B cell (primary cell): ENCODE measurements at regions not wholly inside any gene's neighbourhood (a gene's known extent, or its start where the extent isn't known, plus 50 kb on each side); places are given as distances from the start of the nearest gene placed in this dataset.

ENCODE experiments used
- ATAC-seq: fragments of 200-7000 bp; cut with Tn5 transposase; one replicate; pipeline ENCODE4 v1.10.0; 2021; ENCODE audit warnings: low read depth, mild to moderate bottlenecking, moderate number of reproducible peaks, moderate library complexity
- CTCF ChIA-PET: fragments of 350-600 bp; sonication (Branson Sonifier 250); formaldehyde crosslinking; loops from one replicate; lab custom pipeline; 2021; ENCODE audit warnings: antibody characterized with exemption, inconsistent platforms; lab: Charles Lee
- POLR2A ChIA-PET: fragments of 350-600 bp; sonication (Branson Sonifier 250); formaldehyde crosslinking; loops from one replicate; lab custom pipeline; 2021; ENCODE audit warnings: antibody characterized with exemption; lab: Charles Lee
- DNase-seq: peaks from one replicate; pipeline ENCODE4 v3.0.0; 2013
- H2AFZ ChIP-seq: 2 replicates; pipeline ENCODE4 v1.6.1; 2012; ENCODE audit warnings: mild to moderate bottlenecking, low read depth, low read length; ENCODE audit not compliant: insufficient read depth, poor library complexity, severe bottlenecking
- H3K27ac ChIP-seq, 2 donors: 1 replicate in 1 of 2; 2 replicates in 1 of 2; pipeline ENCODE4 v1.5.1; 2012 to 2013; ENCODE audit warnings: low read length in 2 of 2, mild to moderate bottlenecking in 2 of 2, moderate library complexity in 1 of 2
- H3K27me3 ChIP-seq, 4 experiments: fragments of 200-600 bp in 1 of 4; sonication (generic) in 1 of 4; replicated peaks in 1 of 4; 1 replicate in 2 of 4; 2 replicates in 2 of 4; pipeline versions ENCODE4 v1.6.1 to v1.7.0; 2013 to 2016; ENCODE audit warnings: low read length in 3 of 4, mild to moderate bottlenecking in 2 of 4, mixed read lengths in 1 of 4, moderate library complexity in 1 of 4; ENCODE audit not compliant: insufficient read depth in 4 of 4, control insufficient read depth in 3 of 4; ENCODE audit errors: control extremely low read depth in 1 of 4
- H3K36me3 ChIP-seq, 2 experiments: replicated peaks in 1 of 2; 1 replicate in 1 of 2; 2 replicates in 1 of 2; pipeline versions ENCODE4 v1.6.1 to v1.7.1; 2013; ENCODE audit warnings: low read length in 1 of 2; ENCODE audit not compliant: insufficient read depth in 2 of 2, control insufficient read depth in 1 of 2; ENCODE audit errors: control extremely low read depth in 1 of 2, extremely low read depth in 1 of 2
- H3K4me1 ChIP-seq, 2 donors: fragments of 200-600 bp in 1 of 2; sonication (generic) in 1 of 2; 1 replicate in 1 of 2; 2 replicates in 1 of 2; pipeline versions ENCODE4 v1.5.1 to v1.6.1; 2013 to 2017; ENCODE audit warnings: low read length in 2 of 2; ENCODE audit not compliant: control insufficient read depth in 2 of 2, insufficient read depth in 2 of 2
- H3K4me2 ChIP-seq: replicated peaks from 2 replicates; pipeline ENCODE3; 2012; ENCODE audit warnings: mild to moderate bottlenecking, low read depth, low read length; ENCODE audit not compliant: poor library complexity, severe bottlenecking
- H3K4me3 ChIP-seq, 5 experiments: fragments of 200-600 bp in 1 of 5; sonication (generic) in 1 of 5; 1 replicate in 3 of 5; 2 replicates in 2 of 5; pipeline versions ENCODE4 v1.5.1 to v1.7.0; 2011 to 2016; ENCODE audit warnings: low read length in 4 of 5, mild to moderate bottlenecking in 4 of 5, low read depth in 2 of 5, control low read depth in 1 of 5, moderate library complexity in 1 of 5; ENCODE audit not compliant: insufficient read depth in 1 of 5; ENCODE audit errors: control extremely low read depth in 1 of 5, extremely low read depth in 1 of 5
- H3K79me2 ChIP-seq: fragments of 200-600 bp; sonication (generic); one replicate; pipeline ENCODE4 v1.6.0; 2016; ENCODE audit warnings: low read length; ENCODE audit not compliant: control insufficient read depth, insufficient read depth
- H3K9ac ChIP-seq: fragments of 200-600 bp; sonication (generic); 2 replicates; pipeline ENCODE4 v1.6.1; 2017; ENCODE audit warnings: mild to moderate bottlenecking, low read length, moderate library complexity
- H3K9me3 ChIP-seq, 3 donors: one replicate each; pipeline versions ENCODE4 v1.6.1 to v1.7.1; 2013; ENCODE audit warnings: low read length in 2 of 3; ENCODE audit not compliant: control insufficient read depth in 2 of 3, insufficient read depth in 1 of 3; ENCODE audit errors: control extremely low read depth in 1 of 3
- H4K20me1 ChIP-seq: 2 replicates; pipeline ENCODE4 v1.6.0; 2012; ENCODE audit warnings: mild to moderate bottlenecking, low read length; ENCODE audit not compliant: insufficient read depth, control insufficient read depth, poor library complexity, severe bottlenecking
- H3K27ac Mint-ChIP-seq: one replicate; pipeline ENCODE4 v1.8.0; 2021; ENCODE audit warnings: mixed read lengths
- H3K27me3 Mint-ChIP-seq: one replicate; pipeline ENCODE4 v1.8.0; 2021; ENCODE audit warnings: mixed read lengths
- H3K4me1 Mint-ChIP-seq: one replicate; pipeline ENCODE4 v1.8.0; 2021; ENCODE audit warnings: mixed read lengths
- H3K4me3 Mint-ChIP-seq: one replicate; pipeline ENCODE4 v1.8.0; 2021; ENCODE audit warnings: mixed read lengths
- H3K9me3 Mint-ChIP-seq: one replicate; pipeline ENCODE4 v1.8.0; 2022; ENCODE audit warnings: mixed read lengths; ENCODE audit not compliant: insufficient read depth
- EZH2 ChIP-seq: IDR thresholded peaks from 2 replicates; pipeline ENCODE4 v1.6.1; 2012; ENCODE audit warnings: borderline replicate concordance, low read depth, mild to moderate bottlenecking, moderate library complexity, low read length; ENCODE audit not compliant: insufficient read depth, poor library complexity, severe bottlenecking
- WGBS: methylation state at CpG from one replicate; pipeline ENCODE4 v1.1.5; 2013; ENCODE audit warnings: missing lambda C conversion rate; ENCODE audit not compliant: insufficient coverage; 5-methylcytosine and 5-hydroxymethylcytosine counted together
- intact Hi-C: fragments of 100-400 bp; cut with micrococcal nuclease; formaldehyde crosslinking; loops from one replicate; pipeline ENCODE4 v1.10.0; 2022
- TF ChIP-seq, protein P1 (sequence below): fragments of 200-600 bp; IDR thresholded peaks from one replicate; pipeline ENCODE4 v1.8.0; 2022; ENCODE audit warnings: antibody characterized with exemption, mild to moderate bottlenecking

DNA sequence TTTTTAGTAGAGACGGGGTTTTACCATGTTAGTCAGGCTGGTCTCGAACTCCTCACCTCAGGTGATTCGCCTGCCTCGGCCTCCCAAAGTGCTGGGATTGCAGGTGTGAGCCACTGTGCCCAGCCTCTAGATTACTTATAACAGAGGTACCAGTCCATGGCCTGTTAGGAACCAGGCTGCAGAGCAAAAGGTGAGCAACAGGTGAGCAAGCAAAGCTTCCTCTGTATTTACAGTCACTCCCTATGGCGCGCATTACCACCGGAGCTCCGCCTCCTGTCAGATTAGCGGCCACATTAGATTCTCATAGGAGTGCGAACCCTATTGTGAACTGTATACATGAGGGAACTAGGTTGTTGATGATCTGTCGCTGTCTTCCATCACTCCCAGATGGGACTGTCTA, 178.0 kb upstream of the SALL4 start:
- Histone ChIP-seq H3K27me3 (no peaks in the 10 kb centered on the region), H3K36me3 (no peaks in the 10 kb centered on the region), H3K4me3 (no peak overlapping the region), H3K79me2 (no peaks in the 10 kb centered on the region), H3K9me3 (peaks cover 2 to 13% (median 5%) of the 10 kb centered on the region in 3 donors), H4K20me1 (no peaks in the 10 kb centered on the region), H3K9ac (no peak overlapping the region), H2AFZ (no peak overlapping the region), H3K27ac (no peak overlapping the region), H3K4me2 (no peak overlapping the region), H3K4me1 (no peaks in the 10 kb centered on the region)
- no peaks in the 10 kb centered on the region for H3K4me1 Mint-ChIP-seq
- ChIA-PET CTCF (no interaction called here), POLR2A (no interaction called here)
- no peak overlapping the region for H3K27ac Mint-ChIP-seq
- ATAC-seq (no peak), DNase-seq (no peak)
- intact Hi-C loops, result no loop called here
- WGBS, result 86% methylated on average over 4 of the region's 11 CpGs
- H3K27me3 Mint-ChIP-seq, result no peaks in the 10 kb centered on the region
- H3K4me3 Mint-ChIP-seq, result no peak overlapping the region
- no peak for TF ChIP-seq EZH2
- TF ChIP-seq, protein P1, sequence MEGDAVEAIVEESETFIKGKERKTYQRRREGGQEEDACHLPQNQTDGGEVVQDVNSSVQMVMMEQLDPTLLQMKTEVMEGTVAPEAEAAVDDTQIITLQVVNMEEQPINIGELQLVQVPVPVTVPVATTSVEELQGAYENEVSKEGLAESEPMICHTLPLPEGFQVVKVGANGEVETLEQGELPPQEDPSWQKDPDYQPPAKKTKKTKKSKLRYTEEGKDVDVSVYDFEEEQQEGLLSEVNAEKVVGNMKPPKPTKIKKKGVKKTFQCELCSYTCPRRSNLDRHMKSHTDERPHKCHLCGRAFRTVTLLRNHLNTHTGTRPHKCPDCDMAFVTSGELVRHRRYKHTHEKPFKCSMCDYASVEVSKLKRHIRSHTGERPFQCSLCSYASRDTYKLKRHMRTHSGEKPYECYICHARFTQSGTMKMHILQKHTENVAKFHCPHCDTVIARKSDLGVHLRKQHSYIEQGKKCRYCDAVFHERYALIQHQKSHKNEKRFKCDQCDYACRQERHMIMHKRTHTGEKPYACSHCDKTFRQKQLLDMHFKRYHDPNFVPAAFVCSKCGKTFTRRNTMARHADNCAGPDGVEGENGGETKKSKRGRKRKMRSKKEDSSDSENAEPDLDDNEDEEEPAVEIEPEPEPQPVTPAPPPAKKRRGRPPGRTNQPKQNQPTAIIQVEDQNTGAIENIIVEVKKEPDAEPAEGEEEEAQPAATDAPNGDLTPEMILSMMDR, result no peak
- peaks cover 4% of the 10 kb centered on the region for H3K9me3 Mint-ChIP-seq

DNA sequence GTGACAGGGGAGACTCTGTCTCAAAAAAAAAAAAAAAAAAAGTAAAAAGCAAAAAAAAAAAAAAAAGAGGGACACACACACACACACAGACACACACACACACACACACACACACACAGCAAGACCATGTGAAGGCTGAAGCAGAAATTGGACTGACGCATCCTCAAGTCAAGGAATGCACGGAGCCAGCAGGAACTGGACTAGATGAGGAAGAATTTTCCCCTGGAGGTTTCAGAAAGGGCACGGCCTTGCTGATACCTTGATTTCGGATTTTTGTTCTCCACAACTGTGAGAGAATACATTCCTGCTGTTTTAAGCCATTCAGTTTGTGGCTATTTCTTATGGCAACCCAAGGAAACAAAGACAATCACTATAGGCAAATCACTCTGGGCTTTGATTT, 176.9 kb upstream of the SALL4 start:
- Mint-ChIP-seq H3K27ac (no peak overlapping the region), H3K4me3 (no peak overlapping the region), H3K27me3 (no peaks in the 10 kb centered on the region), H3K9me3 (peaks cover 4% of the 10 kb centered on the region), H3K4me1 (no peaks in the 10 kb centered on the region)
- 94% methylated on average over 2 of the region's 4 CpGs for WGBS
- H3K36me3 ChIP-seq, result no peaks in the 10 kb centered on the region
- TF ChIP-seq EZH2, result no peak
- TF ChIP-seq, protein P1, result no peak
- no peak overlapping the region for H3K27ac ChIP-seq
- H3K27me3 ChIP-seq, result no peaks in the 10 kb centered on the region
- H3K79me2 ChIP-seq, result no peaks in the 10 kb centered on the region
- no peaks in the 10 kb centered on the region for H3K4me1 ChIP-seq
- no peak overlapping the region for H3K4me3 ChIP-seq
- no peak for DNase-seq
- no peak overlapping the region for H3K9ac ChIP-seq
- ChIA-PET CTCF (no interaction called here), POLR2A (no interaction called here)
- no peak overlapping the region for H2AFZ ChIP-seq
- intact Hi-C loops, result no loop called here
- peaks cover 2 to 13% (median 5%) of the 10 kb centered on the region in 3 donors for H3K9me3 ChIP-seq
- no peak for ATAC-seq
- H3K4me2 ChIP-seq, result no peak overlapping the region
- H4K20me1 ChIP-seq, result no peaks in the 10 kb centered on the region
